Glutamatergic neuron (in vitro differentiated cells): ENCODE measurements at regions not wholly inside any gene's neighbourhood (a gene's known extent, or its start where the extent isn't known, plus 50 kb on each side); places are given as distances from the start of the nearest gene placed in this dataset.

Experiments used
- DNase-seq: peaks from one replicate; pipeline ENCODE4 v3.0.0; 2022
- H3K27ac Mint-ChIP-seq: one replicate; pipeline ENCODE4 v1.8.0; 2020; ENCODE audit warnings: mild to moderate bottlenecking, mixed read lengths, inconsistent platforms; ENCODE audit not compliant: unreplicated experiment
- H3K27me3 Mint-ChIP-seq: one replicate; pipeline ENCODE4 v1.8.0; 2020; ENCODE audit warnings: mild to moderate bottlenecking, moderate library complexity, mixed read lengths, inconsistent platforms; ENCODE audit not compliant: unreplicated experiment
- H3K36me3 Mint-ChIP-seq: one replicate; pipeline ENCODE4 v1.8.0; 2020; ENCODE audit warnings: mild to moderate bottlenecking, mixed read lengths, inconsistent platforms; ENCODE audit not compliant: unreplicated experiment
- H3K4me1 Mint-ChIP-seq: one replicate; pipeline ENCODE4 v1.8.0; 2020; ENCODE audit warnings: mild to moderate bottlenecking, low read depth, mixed read lengths, inconsistent platforms; ENCODE audit not compliant: unreplicated experiment
- H3K4me3 Mint-ChIP-seq: one replicate; pipeline ENCODE4 v1.8.0; 2020; ENCODE audit warnings: mild to moderate bottlenecking, mixed read lengths, inconsistent platforms; ENCODE audit not compliant: unreplicated experiment
- H3K9me3 Mint-ChIP-seq: one replicate; pipeline ENCODE4 v1.8.0; 2020; ENCODE audit warnings: mild to moderate bottlenecking, moderate library complexity, mixed read lengths, inconsistent platforms; ENCODE audit not compliant: unreplicated experiment
- CTCF ChIP-seq: fragments of 200-600 bp; sonication (generic); IDR thresholded peaks from one replicate; pipeline ENCODE4 v1.5.0; 2021; ENCODE audit not compliant: partially characterized antibody, unreplicated experiment

DNA sequence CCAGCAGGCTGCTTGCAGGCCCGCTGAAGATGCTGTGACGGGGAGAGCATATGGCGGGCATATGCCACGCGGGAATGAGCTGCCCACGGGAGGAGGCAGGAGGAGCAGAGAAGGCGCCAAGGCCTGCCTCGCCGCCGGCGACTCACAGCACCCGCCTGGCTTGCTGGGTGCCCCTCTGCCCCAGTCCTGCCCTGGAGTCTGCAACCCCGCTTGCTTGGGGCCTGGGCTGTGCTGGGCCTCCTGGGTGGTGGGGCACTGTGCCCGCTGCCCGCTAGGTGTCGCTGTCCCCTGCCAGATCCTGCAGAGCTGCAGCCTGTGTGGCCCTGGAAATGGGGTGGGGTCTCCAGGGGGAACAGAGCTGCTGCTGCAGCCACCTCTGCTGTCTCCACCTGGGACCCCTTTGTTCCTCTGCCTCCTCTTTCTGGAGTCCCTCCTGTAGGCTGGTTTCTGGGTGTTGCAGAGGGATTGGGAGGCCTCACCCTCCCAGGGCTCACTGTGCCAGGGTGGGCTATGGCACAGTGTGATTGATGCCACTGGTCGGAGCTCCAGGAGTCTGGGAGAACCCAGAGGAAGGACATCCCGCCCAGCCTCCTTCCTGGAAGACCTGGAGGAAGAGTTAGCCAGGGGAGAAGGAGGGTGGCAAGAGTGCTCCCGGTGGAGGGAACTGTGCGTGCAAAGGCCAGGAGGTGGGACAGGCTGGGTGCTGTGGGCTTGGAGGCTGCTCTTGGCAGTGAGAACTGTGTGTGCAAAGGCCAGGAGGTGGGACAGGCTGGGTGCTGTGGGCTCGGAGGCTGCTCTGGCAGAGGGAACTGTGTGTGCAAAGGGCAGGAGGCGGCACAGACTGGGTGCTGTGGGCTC is 141.0 kb upstream of the CIBAR2 start:
- Mint-ChIP-seq H3K4me1 (peaks cover 19% of the 10 kb centered on the region), H3K4me3 (no peak overlapping the region), H3K9me3 (peaks cover 12% of the 10 kb centered on the region), H3K27ac (peak overlapping the region; percentile 84), H3K27me3 (peaks cover 28% of the 10 kb centered on the region), H3K36me3 (no peaks in the 10 kb centered on the region)
- peak; percentile 90 for DNase-seq
- peak; percentile 99 for TF ChIP-seq CTCF

- peaks cover 10% of the 10 kb centered on the region for H3K9me3 Mint-ChIP-seq
- no peak overlapping the region for H3K4me3 Mint-ChIP-seq
- no peak for DNase-seq
- TF ChIP-seq CTCF: no peak
- H3K4me1 Mint-ChIP-seq: peaks cover 16% of the 10 kb centered on the region
- H3K36me3 Mint-ChIP-seq: no peaks in the 10 kb centered on the region
- H3K27me3 Mint-ChIP-seq: peaks cover 24% of the 10 kb centered on the region
- peak overlapping the region; percentile 84 for H3K27ac Mint-ChIP-seq
Measured at GRCh38 chr16:85254051-85254450, 141.8 kb upstream of the CIBAR2 start.

GRCh38 chr16:85254921-85255320 is 142.6 kb upstream of the CIBAR2 start:
- no peaks in the 10 kb centered on the region for H3K36me3 Mint-ChIP-seq
- no peak overlapping the region for H3K4me3 Mint-ChIP-seq
- H3K27ac Mint-ChIP-seq: no peak overlapping the region
- H3K27me3 Mint-ChIP-seq: peaks cover 31% of the 10 kb centered on the region
- DNase-seq: no peak
- TF ChIP-seq CTCF: no peak
- H3K9me3 Mint-ChIP-seq: peaks cover 10% of the 10 kb centered on the region
- H3K4me1 Mint-ChIP-seq: peaks cover 19% of the 10 kb centered on the region

DNA sequence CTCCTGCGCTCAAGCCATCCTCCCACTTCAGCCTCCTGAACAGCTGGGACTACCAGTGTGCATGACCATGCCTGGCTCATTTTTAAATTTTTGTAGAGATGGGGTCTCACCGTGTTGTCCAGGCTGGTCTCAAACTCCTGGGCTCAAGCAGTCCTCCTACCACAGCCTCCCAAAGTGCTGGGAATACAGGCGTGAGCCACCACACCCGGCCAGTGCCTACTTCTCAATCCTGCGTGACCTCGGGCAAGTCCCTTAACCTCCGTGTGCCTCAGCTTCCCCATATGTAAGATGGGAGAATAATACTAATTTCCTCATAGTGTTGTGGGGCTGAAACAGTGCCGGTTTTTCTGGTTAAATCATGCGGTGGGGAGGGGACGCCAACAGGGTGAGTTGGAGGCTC is 143.5 kb upstream of the CIBAR2 start:
- H3K27ac Mint-ChIP-seq: no peak overlapping the region
- H3K36me3 Mint-ChIP-seq: no peaks in the 10 kb centered on the region
- DNase-seq: no peak
- peaks cover 19% of the 10 kb centered on the region for H3K4me1 Mint-ChIP-seq
- peaks cover 10% of the 10 kb centered on the region for H3K9me3 Mint-ChIP-seq
- TF ChIP-seq CTCF: no peak
- H3K4me3 Mint-ChIP-seq: no peak overlapping the region
- peaks cover 30% of the 10 kb centered on the region for H3K27me3 Mint-ChIP-seq

DNA sequence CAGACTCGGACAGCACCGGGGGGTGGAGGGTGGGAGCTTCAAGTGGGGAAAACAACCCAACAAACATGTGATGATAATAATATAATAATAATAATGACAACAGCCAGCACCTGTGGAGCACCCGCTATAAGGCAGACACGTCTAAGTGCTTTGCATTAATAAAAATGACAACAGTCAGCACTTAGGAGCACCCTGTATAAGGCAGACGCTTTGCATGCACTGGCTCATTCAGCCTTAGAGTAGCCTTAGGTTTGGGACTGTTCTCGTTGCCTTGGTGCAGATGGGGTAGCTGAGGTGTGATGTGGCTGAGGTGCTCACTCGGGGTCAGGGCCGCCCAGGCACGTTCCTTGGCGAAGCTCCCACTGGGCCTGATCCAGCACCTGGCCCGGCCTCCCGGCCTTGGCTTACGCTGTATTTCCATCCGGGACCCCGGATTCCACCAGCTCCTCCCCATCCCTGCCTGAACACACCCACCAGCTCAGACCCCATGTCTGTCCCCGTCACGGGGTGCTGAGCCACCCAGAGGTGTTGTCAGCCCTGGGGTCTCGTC is 144.0 kb upstream of the CIBAR2 start:
- Mint-ChIP-seq H3K36me3 (no peaks in the 10 kb centered on the region), H3K4me1 (peaks cover 23% of the 10 kb centered on the region), H3K9me3 (peaks cover 11% of the 10 kb centered on the region), H3K4me3 (no peak overlapping the region), H3K27ac (peak overlapping the region; percentile 20), H3K27me3 (peaks cover 29% of the 10 kb centered on the region)
- no peak for DNase-seq
- no peak for TF ChIP-seq CTCF
